Fibroblast of villous mesenchyme (primary cell): ENCODE measurements at regions not wholly inside any gene's neighbourhood (a gene's known extent, or its start where the extent isn't known, plus 50 kb on each side); places are given as distances from the start of the nearest gene placed in this dataset.

Experiments
- DNase-seq: peaks from one replicate; pipeline ENCODE4 v3.0.0-alpha.2; 2010; ENCODE audit warnings: low read depth
- H3K4me3 ChIP-seq: 2 replicates; pipeline ENCODE4 v1.5.1; 2011; ENCODE audit warnings: low read depth, mild to moderate bottlenecking, low read length
- CTCF ChIP-seq: IDR thresholded peaks from 2 replicates; pipeline ENCODE4 v1.5.1; 2012; ENCODE audit warnings: low read depth, mild to moderate bottlenecking, low read length; ENCODE audit not compliant: insufficient read depth

- TF ChIP-seq CTCF, result no peak
- DNase-seq, result no peak
- H3K4me3 ChIP-seq, result no peak overlapping the region
Measured at GRCh38 chr6:21423106-21423854, 170.3 kb upstream of the SOX4 start.

GRCh38 chr6:21426841-21427490 is 166.6 kb upstream of the SOX4 start:
- peak; percentile 7 for DNase-seq
- no peak for TF ChIP-seq CTCF
- H3K4me3 ChIP-seq, result no peak overlapping the region

GRCh38 chr6:21429291-21429690 is 164.3 kb upstream of the SOX4 start:
- TF ChIP-seq CTCF, result no peak
- DNase-seq, result no peak

GRCh38 chr6:21431526-21431925 is 162.0 kb upstream of the SOX4 start:
- no peak for TF ChIP-seq CTCF
- H3K4me3 ChIP-seq, result no peak overlapping the region
- no peak for DNase-seq

More at GRCh38 chr6:21429291-21429690, 164.3 kb upstream of the SOX4 start:
- no peak overlapping the region for H3K4me3 ChIP-seq

GRCh38 chr6:21436625-21437024 is 156.9 kb upstream of the SOX4 start:
- TF ChIP-seq CTCF, result no peak
- no peak overlapping the region for H3K4me3 ChIP-seq
- DNase-seq, result no peak

- H3K4me3 ChIP-seq, result no peak overlapping the region
- DNase-seq, result no peak
- no peak for TF ChIP-seq CTCF
Measured at GRCh38 chr6:21437581-21437980, 156.0 kb upstream of the SOX4 start.
